ENCODE measurements at regions not wholly inside any gene's neighbourhood (a gene's known extent, or its start where the extent isn't known, plus 50 kb on each side); places are given as distances from the start of the nearest gene placed in this dataset.
"Not testable (repeated sequence)": the region's sequence is repeated elsewhere in the genome, so short reads cannot be mapped to it uniquely, and the experiment has no call there.

GRCh38 chr12:38427442-38427841 is 110.9 kb downstream of the ALG10B start:
- H3K4me3 ChIP-seq (ENCODE audit: low read depth, low read length) = no peak overlapping the region
- TF ChIP-seq CTCF (IDR thresholded peaks at IDR 0.05; ENCODE audit: control insufficient read depth, extremely low read depth, insufficient read depth) = no peak
- DNase-seq (ENCODE audit: low read depth) = no peak

- no peak for DNase-seq (ENCODE audit: low read depth)
- H3K4me3 ChIP-seq (ENCODE audit: low read depth, low read length) = no peak overlapping the region
- no peak for TF ChIP-seq CTCF (IDR thresholded peaks at IDR 0.05; ENCODE audit: control insufficient read depth, extremely low read depth, insufficient read depth)
These were observed 115.3 kb downstream of the ALG10B start for GRCh38 chr12:38431921-38432320.

- DNase-seq (ENCODE audit: low read depth); H3K4me3 ChIP-seq (ENCODE audit: low read depth, low read length): not testable (repeated sequence)
These were observed 125.3 kb downstream of the ALG10B start for GRCh38 chr12:38441871-38442281.

- H3K4me3 ChIP-seq (ENCODE audit: low read depth, low read length) = no peak overlapping the region
- no peak for TF ChIP-seq CTCF (IDR thresholded peaks at IDR 0.05; ENCODE audit: control insufficient read depth, extremely low read depth, insufficient read depth)
- no peak for DNase-seq (ENCODE audit: low read depth)
These were observed 128.5 kb downstream of the ALG10B start for GRCh38 chr12:38445040-38445439.

GRCh38 chr12:38448991-38449390 is 132.4 kb downstream of the ALG10B start:
- DNase-seq (ENCODE audit: low read depth) = no peak
- H3K4me3 ChIP-seq (ENCODE audit: low read depth, low read length) = no peak overlapping the region
- no peak for TF ChIP-seq CTCF (IDR thresholded peaks at IDR 0.05; ENCODE audit: control insufficient read depth, extremely low read depth, insufficient read depth)

- H3K4me3 ChIP-seq (ENCODE audit: low read depth, low read length) = no peak overlapping the region
- no peak for TF ChIP-seq CTCF (IDR thresholded peaks at IDR 0.05; ENCODE audit: control insufficient read depth, extremely low read depth, insufficient read depth)
- DNase-seq (ENCODE audit: low read depth) = no peak
These were observed 140.1 kb downstream of the ALG10B start for GRCh38 chr12:38456537-38457120.

- TF ChIP-seq CTCF (IDR thresholded peaks at IDR 0.05; ENCODE audit: control insufficient read depth, extremely low read depth, insufficient read depth) = no peak
- DNase-seq (ENCODE audit: low read depth) = no peak
- H3K4me3 ChIP-seq (ENCODE audit: low read depth, low read length) = no peak overlapping the region
These were observed 148.4 kb downstream of the ALG10B start for GRCh38 chr12:38465020-38465419.
